ENCODE measurements at regions not wholly inside any gene's neighbourhood (a gene's known extent, or its start where the extent isn't known, plus 50 kb on each side); places are given as distances from the start of the nearest gene placed in this dataset.

DNA sequence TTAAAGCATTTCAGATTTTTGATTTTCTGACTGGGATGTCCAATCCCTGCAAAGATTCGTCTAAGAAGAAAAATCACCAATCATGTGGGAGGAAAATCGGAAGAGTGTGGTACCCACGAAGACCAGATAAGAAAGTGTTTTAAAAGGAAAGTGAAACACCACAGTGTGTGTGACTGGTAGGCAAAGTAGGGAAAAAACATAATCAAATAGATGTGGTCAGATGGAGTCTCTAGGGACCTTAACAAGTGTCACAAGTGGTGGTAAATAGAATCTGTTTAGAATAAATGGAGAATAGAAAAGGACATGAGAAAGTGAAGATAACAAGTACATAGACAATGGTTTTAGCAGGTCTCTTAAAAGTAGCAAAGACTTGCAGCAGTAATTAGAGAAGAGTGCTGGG, 154.6 kb downstream of the SLC30A10 start:
- DNase-seq (ENCODE audit: low spot score) = no peak

DNA sequence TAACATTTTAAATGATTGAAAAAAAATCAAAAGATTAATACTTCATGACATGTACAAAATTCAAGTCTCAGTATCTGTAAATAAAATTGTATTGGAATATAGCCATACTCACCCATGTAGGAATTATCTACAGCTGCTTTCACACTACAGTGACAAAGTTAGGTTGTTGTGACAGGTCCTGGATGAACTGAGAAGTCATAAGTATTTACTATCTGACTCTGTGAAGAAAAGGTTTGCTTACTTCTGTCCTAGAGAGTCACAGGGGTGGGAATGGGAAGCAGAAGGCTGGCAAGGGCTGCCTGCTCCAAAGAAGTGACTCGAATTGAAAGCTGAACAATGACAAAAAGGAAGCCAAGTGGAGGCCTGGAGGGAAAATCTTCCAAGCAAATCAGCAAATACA, 155.2 kb downstream of the SLC30A10 start:
- ATAC-seq (ENCODE audit: low FRiP score) (no peak), DNase-seq (ENCODE audit: low spot score) (no peak)
- TF ChIP-seq, protein P1, sequence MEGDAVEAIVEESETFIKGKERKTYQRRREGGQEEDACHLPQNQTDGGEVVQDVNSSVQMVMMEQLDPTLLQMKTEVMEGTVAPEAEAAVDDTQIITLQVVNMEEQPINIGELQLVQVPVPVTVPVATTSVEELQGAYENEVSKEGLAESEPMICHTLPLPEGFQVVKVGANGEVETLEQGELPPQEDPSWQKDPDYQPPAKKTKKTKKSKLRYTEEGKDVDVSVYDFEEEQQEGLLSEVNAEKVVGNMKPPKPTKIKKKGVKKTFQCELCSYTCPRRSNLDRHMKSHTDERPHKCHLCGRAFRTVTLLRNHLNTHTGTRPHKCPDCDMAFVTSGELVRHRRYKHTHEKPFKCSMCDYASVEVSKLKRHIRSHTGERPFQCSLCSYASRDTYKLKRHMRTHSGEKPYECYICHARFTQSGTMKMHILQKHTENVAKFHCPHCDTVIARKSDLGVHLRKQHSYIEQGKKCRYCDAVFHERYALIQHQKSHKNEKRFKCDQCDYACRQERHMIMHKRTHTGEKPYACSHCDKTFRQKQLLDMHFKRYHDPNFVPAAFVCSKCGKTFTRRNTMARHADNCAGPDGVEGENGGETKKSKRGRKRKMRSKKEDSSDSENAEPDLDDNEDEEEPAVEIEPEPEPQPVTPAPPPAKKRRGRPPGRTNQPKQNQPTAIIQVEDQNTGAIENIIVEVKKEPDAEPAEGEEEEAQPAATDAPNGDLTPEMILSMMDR (IDR thresholded peaks at IDR 0.05) = no peak

More for the DNA sequence above, 154.6 kb downstream of the SLC30A10 start:
- TF ChIP-seq, protein P1 (IDR thresholded peaks at IDR 0.05) = no peak
- no peak for ATAC-seq (ENCODE audit: low FRiP score)

DNA sequence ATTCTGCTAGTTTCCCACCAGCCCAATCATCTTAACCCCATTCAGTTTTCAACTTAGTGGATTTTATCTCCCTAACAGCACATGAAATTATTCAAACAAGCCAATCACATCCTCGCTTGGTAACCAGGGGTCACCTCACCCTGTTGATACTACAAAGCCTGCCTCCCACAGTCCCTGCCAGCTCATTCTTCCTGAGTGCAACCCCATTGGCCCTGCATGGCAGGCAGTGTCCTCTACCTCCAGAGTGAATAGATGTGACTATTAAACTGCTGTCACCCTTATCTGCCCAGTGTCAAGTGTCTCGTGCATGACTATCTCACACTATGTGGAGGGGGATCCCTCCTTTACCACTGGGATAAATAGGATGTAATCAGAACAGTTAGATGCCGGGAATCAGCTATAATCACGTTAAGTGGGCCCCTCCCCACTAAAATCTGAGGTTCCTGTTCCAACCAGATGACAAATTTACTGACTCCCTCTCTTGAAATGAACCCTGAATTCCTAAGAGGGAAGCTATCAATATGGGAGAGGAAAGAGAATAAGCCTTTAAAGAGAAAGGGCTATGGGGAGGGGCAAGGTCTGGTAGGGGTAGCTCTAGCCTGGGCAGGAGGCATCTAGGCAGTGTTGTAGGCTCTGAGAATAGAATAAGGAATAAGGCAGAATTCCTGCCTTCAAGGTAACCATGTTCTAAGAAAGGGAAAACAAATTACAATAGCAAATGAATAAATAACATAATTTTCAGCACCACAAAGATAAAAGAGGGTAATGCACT, 155.9 kb downstream of the SLC30A10 start:
- DNase-seq (ENCODE audit: low spot score) = no peak
- ATAC-seq (ENCODE audit: low FRiP score) = no peak
- TF ChIP-seq, protein P1 (IDR thresholded peaks at IDR 0.05) = no peak

DNA sequence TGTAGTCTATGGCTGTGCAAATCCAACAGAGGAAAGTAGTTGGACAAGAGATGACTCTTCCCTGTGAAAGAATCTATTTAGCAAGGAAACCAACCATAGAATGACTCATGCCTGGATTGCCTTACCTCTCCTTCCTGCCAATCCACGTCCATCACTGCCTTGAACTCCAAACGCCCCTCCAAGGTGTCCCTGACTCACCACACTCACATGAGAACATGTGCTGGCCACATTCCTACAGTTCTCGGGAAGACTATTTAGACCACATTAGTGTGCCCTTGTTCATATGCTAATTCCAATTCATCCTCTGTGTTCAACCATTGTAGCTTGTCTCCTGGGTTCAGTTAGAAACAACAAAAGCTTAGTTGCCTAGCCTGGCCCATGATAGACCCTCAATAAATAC, 157.3 kb downstream of the SLC30A10 start:
- TF ChIP-seq, protein P1 (IDR thresholded peaks at IDR 0.05) = no peak
- ATAC-seq (ENCODE audit: low FRiP score) = peak; percentile 92
- no peak for DNase-seq (ENCODE audit: low spot score)

DNA sequence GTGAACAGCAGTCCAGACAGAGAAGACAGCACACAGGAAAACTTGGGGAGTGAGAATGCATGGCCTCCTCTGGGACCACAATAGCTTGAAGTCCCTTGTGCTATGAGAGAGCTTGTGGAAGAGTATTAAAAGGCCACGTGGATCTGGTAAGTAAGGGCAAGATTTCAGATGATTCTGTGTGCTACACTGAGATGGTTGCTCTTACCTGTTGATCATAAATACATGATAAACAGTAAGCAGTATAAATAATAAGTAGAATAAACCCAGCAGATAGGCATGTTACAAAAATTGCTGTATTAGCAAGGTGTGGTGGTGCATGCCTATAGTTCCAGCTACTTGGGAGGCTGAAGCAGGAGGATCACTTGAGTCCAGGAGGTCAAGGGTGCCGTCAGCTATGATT, 150.4 kb upstream of the ZC3H11B start:
- TF ChIP-seq, protein P1 (IDR thresholded peaks at IDR 0.05) = no peak
- DNase-seq (ENCODE audit: low spot score) (no peak), ATAC-seq (ENCODE audit: low FRiP score) (no peak)

DNA sequence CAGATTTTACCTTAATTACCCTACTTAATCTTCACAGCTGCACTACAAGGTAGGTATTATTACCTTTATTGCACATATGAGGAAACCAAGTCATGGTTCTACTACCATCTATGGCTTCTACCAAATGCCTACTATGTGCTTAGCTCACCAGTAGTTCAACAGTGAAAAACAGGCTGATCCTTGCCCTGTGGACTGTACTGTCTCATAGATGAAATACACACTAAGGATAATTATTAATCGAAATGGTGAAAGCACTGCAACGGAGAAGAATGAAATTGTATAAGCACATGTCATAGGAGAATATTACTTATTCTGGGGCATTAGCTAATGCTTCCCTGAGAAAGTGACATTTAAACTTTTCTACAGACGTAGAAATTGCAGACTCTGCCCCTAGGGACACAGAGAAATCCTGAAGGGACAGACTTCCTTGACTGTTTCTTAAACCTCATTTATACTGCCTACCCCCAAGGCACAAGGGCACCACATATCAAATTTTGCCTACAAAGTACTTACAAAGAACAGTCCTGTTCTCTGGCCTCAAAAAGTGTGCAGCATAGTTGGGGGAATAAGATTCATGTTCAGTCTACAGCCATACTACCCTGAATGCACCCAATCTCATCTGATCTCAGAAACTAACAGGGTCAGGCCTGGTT, 148.4 kb upstream of the ZC3H11B start:
- ATAC-seq (ENCODE audit: low FRiP score) (no peak), DNase-seq (ENCODE audit: low spot score) (no peak)
- TF ChIP-seq, protein P1 (IDR thresholded peaks at IDR 0.05) = no peak

DNA sequence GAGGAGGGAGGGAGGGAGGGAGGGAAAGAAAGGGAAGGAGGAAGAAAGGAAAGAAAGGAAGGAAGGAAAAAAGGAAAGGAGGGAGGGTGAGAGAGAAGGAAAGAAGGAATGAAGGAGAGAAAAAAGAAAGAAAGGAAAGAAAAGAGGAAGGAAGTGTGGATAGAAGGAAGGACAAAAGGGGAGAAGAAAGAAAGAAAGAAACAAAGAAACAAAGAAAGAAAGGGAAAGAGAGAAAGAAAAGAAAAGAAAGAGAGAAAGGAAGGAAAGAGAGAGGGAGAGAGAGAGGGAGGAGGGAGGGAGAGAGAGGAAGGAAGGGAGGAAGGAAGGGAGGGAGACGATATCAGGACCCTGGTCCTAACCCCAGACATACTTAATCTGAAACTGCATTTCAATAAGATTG, 146.2 kb upstream of the ZC3H11B start:
- DNase-seq (ENCODE audit: low spot score) (no peak), ATAC-seq (ENCODE audit: low FRiP score) (no peak)
- TF ChIP-seq, protein P1 (IDR thresholded peaks at IDR 0.05) = no peak
